PC-9 (cell line): ENCODE measurements at regions not wholly inside any gene's neighbourhood (a gene's known extent, or its start where the extent isn't known, plus 50 kb on each side); places are given as distances from the start of the nearest gene placed in this dataset.

Experiments used
- BruUV-seq: library from RNA; stranded (reverse); fragments of 400-500 nt; replicated peaks from 2 replicates; lab custom pipeline; 2021; lab: Mats Ljungman, UMichigan
- CTCF ChIA-PET: fragments of 300-600 bp; sonication (Branson Sonifier 250); formaldehyde crosslinking; loops from one replicate; lab custom pipeline; 2022; ENCODE audit warnings: antibody characterized with exemption; lab: Charles Lee
- POLR2A ChIA-PET: fragments of 300-600 bp; sonication (Branson Sonifier 250); formaldehyde crosslinking; loops from one replicate; lab custom pipeline; 2022; ENCODE audit warnings: antibody characterized with exemption; ENCODE audit not compliant: unreplicated experiment; lab: Charles Lee
- DNase-seq, 2 experiments: peaks; one replicate each; pipeline versions ENCODE4 v3.0.0 to v3.0.0-alpha.2; 2015 to 2022; ENCODE audit warnings: mixed read lengths in 1 of 2
- H2AFZ ChIP-seq: fragments of 200-600 bp; sonication (generic); 2 replicates; pipeline ENCODE4 v1.8.1; 2017; ENCODE audit warnings: antibody characterized with exemption
- H3F3A ChIP-seq: fragments of 200-600 bp; sonication (generic); 2 replicates; pipeline ENCODE4 v1.8.1; 2017; ENCODE audit warnings: antibody characterized with exemption, mild to moderate bottlenecking, low read depth; ENCODE audit not compliant: insufficient read depth
- H3K27ac ChIP-seq: fragments of 200-600 bp; sonication (generic); 2 replicates; pipeline ENCODE4 v1.6.1; 2016; ENCODE audit warnings: mixed run types
- H3K27me3 ChIP-seq: fragments of 200-600 bp; sonication (generic); 2 replicates; pipeline ENCODE4 v1.6.1; 2016; ENCODE audit warnings: low read depth, mixed run types; ENCODE audit not compliant: insufficient read depth
- H3K36me3 ChIP-seq: fragments of 200-600 bp; sonication (generic); 2 replicates; pipeline ENCODE4 v1.6.1; 2016; ENCODE audit warnings: low read depth, mixed run types
- H3K4me1 ChIP-seq: fragments of 200-600 bp; sonication (generic); replicated peaks from 2 replicates; pipeline ENCODE4 v1.6.1; 2016; ENCODE audit warnings: mixed run types; ENCODE audit not compliant: insufficient read depth
- H3K4me2 ChIP-seq: fragments of 200-600 bp; sonication (generic); 2 replicates; pipeline ENCODE4 v1.6.1; 2017; ENCODE audit warnings: mixed run types
- H3K4me3 ChIP-seq: fragments of 200-600 bp; sonication (generic); 2 replicates; pipeline ENCODE4 v1.6.1; 2016; ENCODE audit warnings: mixed run types
- H3K79me2 ChIP-seq: fragments of 200-600 bp; sonication (generic); 2 replicates; pipeline ENCODE4 v1.6.1; 2017; ENCODE audit warnings: low read depth, mixed run types
- H3K9me2 ChIP-seq: fragments of 200-600 bp; sonication (generic); 2 replicates; pipeline ENCODE4 v1.8.1; 2017; ENCODE audit warnings: mild to moderate bottlenecking; ENCODE audit not compliant: insufficient read depth
- H3K9me3 ChIP-seq: fragments of 200-600 bp; sonication (generic); 2 replicates; pipeline ENCODE4 v1.8.1; 2016; ENCODE audit warnings: low read depth; ENCODE audit not compliant: insufficient read depth
- H4K20me1 ChIP-seq: fragments of 200-600 bp; sonication (generic); 2 replicates; pipeline ENCODE4 v1.8.1; 2017; ENCODE audit not compliant: insufficient read depth
- CTCF ChIP-seq: fragments of 200-600 bp; sonication (generic); conservative IDR thresholded peaks from 2 replicates; pipeline ENCODE4 v1.6.1; 2017; ENCODE audit warnings: mixed run types, antibody characterized with exemption, mild to moderate bottlenecking, moderate library complexity
- EZH2 ChIP-seq: fragments of 200-600 bp; sonication (generic); IDR thresholded peaks from 2 replicates; pipeline ENCODE4 v1.8.0; 2017; ENCODE audit warnings: antibody characterized with exemption, low read depth
- intact Hi-C: fragments of 100-400 bp; cut with micrococcal nuclease; formaldehyde crosslinking; loops from one replicate; pipeline ENCODE4 v1.10.0; 2022; ENCODE audit not compliant: unreplicated experiment

GRCh38 chr18:34976899-34977837 lies 64.0 kb upstream of the MAPRE2 start:
- Histone ChIP-seq H3K9me2 (no peaks in the 10 kb centered on the region), H3F3A (peaks cover 19% of the 10 kb centered on the region), H3K36me3 (no peaks in the 10 kb centered on the region), H3K4me2 (peak overlapping the region; percentile 97), H3K27ac (no peak overlapping the region), H3K4me3 (peak overlapping the region; percentile 62), H3K4me1 (peaks cover 20% of the 10 kb centered on the region), H3K9me3 (no peaks in the 10 kb centered on the region), H3K79me2 (no peaks in the 10 kb centered on the region), H2AFZ (peak overlapping the region; percentile 81), H3K27me3 (no peaks in the 10 kb centered on the region), H4K20me1 (no peaks in the 10 kb centered on the region)
- TF ChIP-seq EZH2: no peak
- no peak for TF ChIP-seq CTCF
- intact Hi-C loops: loop anchor here (10.0 kb wide), 1 partner anchor 52 kb away; no protein-coding TSS in a partner anchor
- CTCF ChIA-PET: no interaction called here
- no TSS peak for BruUV-seq
- POLR2A ChIA-PET: no interaction called here
- peak; percentile 37 to 66 for DNase-seq

GRCh38 chr18:34977838-34978532 lies 63.2 kb upstream of the MAPRE2 start:
- peak overlapping the region; percentile 76 for H3K27ac ChIP-seq
- POLR2A ChIA-PET: no interaction called here

More at GRCh38 chr18:34977838-34978532, 63.2 kb upstream of the MAPRE2 start:
- H3K79me2 ChIP-seq: no peaks in the 10 kb centered on the region
- DNase-seq: peak; percentile 13 to 35
- no peaks in the 10 kb centered on the region for H3K36me3 ChIP-seq
- H3K4me3 ChIP-seq: peak overlapping the region; percentile 62
- no TSS peak for BruUV-seq
- H3K9me2 ChIP-seq: no peaks in the 10 kb centered on the region
- CTCF ChIA-PET: interaction anchor here (0.7 kb wide), 1 partner anchor 408 kb away, joined by 3 read pairs; no protein-coding TSS in a partner anchor
- TF ChIP-seq EZH2 (no peak), CTCF (no peak)
- peaks cover 19% of the 10 kb centered on the region for H3F3A ChIP-seq
- H3K4me1 ChIP-seq: peaks cover 20% of the 10 kb centered on the region
- peak overlapping the region; percentile 81 for H2AFZ ChIP-seq
- no peaks in the 10 kb centered on the region for H3K9me3 ChIP-seq
- H3K4me2 ChIP-seq: peak overlapping the region; percentile 97
- H3K27me3 ChIP-seq: no peaks in the 10 kb centered on the region
- intact Hi-C loops: loop anchor here (10.0 kb wide), 1 partner anchor 53 kb away; no protein-coding TSS in a partner anchor
- H4K20me1 ChIP-seq: no peaks in the 10 kb centered on the region
